GM18502 (cell line): ENCODE measurements at regions not wholly inside any gene's neighbourhood (a gene's known extent, or its start where the extent isn't known, plus 50 kb on each side); places are given as distances from the start of the nearest gene placed in this dataset.

Source experiments
- ATAC-seq: cut with Tn5 transposase; IDR thresholded peaks from one replicate; pipeline ENCODE4 v1.9.1; 2021; ENCODE audit warnings: mild to moderate bottlenecking; ENCODE audit not compliant: unreplicated experiment, poor library complexity

GRCh38 chr14:87084908-87085307, 908.1 kb downstream of the GALC start:
- no peak for ATAC-seq

GRCh38 chr14:87082917-87083316, 910.1 kb downstream of the GALC start:
- no peak for ATAC-seq

DNA sequence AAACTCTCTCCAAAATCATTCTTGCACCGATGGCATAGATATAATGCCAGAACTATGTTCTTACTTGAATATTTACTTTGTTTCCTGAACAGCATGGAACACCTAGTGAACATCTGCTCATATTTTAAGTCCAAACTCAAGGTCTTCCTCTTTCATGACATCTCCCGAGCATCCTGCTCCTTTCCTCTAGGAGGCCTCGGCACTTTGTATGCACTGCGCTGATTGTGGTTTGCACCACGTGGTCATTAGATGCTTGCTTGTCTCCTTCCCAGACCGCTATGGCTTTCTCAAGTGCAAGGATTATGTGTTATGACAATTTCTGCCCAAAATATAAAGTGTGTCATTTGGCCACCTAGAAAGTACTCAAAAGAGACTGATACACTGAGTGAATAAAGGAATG, 912.0 kb downstream of the GALC start:
- ATAC-seq: no peak

- no peak for ATAC-seq
These were observed 912.8 kb downstream of the GALC start for GRCh38 chr14:87080146-87080545.

DNA sequence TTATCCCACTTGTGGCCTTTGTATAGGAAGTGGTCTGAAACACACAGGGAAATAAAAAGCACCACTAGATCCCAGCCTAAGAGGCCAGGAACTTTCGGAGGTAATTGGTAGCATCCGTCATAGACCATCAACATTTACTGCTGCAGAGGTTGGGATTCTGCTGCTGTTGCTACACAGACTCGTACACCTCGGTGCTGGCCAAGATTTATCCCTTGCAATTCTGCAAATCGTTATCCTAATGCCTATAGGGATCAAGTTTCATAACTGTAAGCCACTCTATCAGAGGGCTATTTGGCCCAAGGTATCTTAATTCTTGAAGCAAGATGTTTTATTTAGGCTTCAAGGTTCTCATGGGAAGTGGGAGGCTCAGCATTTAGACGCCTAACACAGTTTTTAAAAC, 913.6 kb downstream of the GALC start:
- no peak for ATAC-seq

DNA sequence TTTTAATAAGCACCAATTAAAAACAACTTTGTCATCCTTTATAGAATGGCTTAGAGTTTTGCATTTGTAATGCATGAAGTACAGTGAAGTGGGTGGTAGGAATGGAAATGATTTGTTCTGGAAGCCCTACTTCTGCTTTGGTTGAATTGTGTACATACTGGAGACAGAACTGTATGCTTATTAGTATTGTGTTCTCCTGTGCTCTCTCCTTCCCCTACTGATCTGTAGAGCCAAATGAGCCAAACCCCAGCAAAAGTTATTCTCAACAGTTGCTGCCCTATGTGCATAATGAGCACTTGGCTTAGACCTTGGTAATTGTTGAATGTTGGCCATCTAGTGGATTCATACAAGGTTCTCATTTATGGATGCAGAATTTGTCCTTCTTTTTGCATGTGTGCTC, 916.1 kb downstream of the GALC start:
- no peak for ATAC-seq

- no peak for ATAC-seq
These were observed 916.8 kb downstream of the GALC start for GRCh38 chr14:87076146-87076545.

DNA sequence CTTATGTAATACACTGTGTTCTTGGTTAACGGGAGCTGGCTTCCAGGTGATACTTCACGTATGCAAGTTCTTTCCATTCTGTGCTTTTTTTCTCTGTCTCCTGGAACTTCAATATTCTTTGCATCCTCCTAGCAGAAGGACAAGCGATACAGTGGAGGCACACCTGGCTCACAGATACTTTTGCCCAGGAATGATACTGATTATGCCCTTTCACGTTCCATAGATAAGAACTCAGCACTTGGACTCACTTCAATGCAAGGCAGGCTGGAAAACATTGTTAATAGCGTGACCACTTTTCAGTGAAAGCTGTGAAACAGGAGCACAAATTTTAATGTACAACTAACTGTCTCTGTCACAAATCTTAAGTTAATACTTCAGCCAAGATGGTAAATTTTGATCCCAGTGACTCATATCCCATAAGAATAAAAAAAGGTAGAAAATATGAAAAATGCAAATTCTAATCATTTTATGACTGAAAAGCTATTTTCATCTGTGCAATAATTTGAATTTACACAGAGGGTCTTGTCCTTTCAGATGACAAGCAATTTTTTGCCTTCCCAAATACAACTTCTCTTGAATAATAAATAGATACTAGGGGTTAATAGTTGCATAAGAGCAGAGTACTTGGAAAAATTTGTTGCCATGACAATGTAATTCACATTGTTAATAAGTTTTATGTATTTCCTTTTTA, 919.0 kb downstream of the GALC start:
- no peak for ATAC-seq

GRCh38 chr14:87067591-87067990, 925.4 kb downstream of the GALC start:
- no peak for ATAC-seq

GRCh38 chr14:87067061-87067460, 925.9 kb downstream of the GALC start:
- ATAC-seq: no peak

- no peak for ATAC-seq
These were observed 926.7 kb downstream of the GALC start for GRCh38 chr14:87066221-87066817.

DNA sequence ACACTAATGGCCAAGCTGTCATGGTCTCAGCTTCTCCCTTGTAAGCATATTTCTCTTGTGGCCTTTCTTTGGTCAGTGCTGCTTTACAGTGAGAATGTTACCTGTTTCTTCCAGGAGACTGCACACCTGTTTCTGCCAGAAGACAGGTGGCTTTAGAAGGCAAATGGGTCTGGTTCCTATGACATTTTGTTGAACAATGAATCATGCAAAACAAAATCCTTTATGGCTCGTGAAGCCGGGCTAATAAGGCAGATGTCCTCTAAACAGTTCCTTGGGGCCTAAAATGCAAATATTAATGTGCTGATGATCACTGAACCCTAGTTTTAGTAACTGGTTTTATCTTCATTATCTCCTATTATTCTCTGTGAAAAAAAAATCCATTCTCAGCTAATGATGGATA, 927.6 kb downstream of the GALC start:
- no peak for ATAC-seq

- no peak for ATAC-seq
These were observed 929.8 kb downstream of the GALC start for GRCh38 chr14:87063181-87063580.

- ATAC-seq: no peak
These were observed 932.6 kb downstream of the GALC start for GRCh38 chr14:87060405-87060804.

DNA sequence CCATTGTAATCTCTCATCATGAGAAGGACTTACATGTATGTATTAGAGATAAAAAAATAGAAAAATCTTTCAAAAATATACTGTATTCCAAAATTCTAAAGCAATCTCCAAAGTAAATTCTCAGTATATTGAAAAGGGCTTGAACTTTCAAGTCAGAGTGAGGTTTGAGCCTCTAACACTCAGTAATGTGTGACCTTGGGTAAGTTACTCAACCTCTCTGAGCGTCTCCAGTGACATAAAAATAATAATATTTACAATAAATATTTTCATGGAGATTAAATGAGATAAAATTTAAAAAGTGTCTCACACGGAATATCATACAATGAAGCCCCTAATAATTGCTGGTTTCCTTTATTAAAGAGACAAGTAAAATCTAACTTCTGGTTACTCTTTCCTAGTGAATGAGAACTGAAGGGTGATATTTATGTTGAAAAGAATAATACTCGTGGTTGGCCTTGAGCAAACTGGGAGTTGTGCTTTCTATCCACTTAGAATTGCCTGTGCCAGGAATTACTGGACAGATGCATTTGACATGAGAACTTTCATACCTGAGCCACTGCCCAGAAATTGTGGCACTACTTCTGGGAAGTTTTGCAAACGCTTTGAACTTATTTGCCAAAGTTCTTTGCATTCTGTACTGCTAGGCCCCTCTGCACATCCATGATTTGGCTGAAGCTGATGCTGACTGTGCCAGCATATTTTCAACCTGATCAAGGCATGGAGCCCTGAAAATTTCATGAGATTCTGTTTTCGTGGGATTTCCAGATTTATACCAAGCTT, 933.7 kb downstream of the GALC start:
- ATAC-seq: no peak

DNA sequence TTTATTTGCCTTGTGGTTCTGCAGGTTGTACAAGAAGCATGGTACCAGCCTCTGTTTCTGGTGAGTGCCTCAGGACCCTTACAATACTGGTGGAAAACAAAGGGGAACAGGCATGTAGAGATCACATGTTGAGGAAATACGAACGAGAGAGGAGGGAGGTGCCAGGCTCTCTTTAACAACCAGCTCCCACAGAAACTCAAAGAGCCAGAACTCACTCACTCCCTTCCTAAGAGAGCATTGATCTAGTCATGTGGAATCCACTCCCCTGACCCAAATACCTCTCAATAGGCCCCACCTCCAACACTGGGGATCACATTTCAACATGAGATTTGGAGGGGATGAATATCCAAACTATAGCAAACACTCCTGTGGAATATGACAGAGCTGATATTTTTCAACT, 938.0 kb downstream of the GALC start:
- ATAC-seq: no peak

DNA sequence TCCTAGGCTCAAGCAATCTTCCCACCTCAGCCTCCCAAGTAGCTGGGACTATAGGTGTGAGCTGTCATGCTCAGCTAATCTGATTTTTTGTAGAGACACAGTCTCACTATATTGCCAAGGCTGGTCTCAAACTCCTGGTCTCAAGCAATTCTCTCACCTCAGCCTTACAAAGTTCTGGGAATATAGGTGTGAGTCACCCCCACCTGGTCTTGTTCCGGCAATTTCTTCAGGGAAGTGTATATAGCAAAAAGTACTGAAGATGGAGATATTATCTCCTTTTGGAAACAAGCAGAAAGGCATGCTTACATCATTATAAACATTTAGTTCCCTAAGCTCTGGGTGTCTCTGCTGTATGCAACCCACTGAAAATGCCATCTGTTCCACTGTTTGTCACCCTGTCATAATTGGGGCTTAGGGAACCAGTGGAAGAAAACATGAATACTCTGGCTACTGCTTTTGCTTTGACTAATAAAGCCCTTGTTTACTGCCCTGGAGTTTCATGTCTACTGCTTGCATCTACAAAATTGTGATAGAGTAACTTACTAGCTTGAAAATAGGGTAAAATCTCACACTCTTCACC, 940.2 kb downstream of the GALC start:
- no peak for ATAC-seq

DNA sequence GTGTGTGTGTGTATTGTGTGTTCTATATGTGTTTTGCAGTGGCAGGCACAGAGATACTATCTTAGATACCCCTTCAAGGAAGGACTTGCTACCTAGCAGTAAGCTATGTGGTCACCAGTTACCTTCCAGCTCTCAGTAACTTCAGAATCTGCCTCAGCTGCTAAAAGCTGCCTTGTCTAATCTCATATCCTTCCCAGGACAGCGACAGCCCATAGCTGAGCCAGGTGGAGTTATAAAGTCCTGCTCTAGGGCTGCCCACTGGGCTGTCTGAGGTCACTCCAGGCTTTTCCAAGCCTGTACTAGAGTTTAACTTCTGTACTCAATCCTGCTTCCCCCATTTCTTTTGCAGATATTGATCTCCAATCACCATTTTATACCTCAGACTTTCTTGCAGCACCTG, 942.6 kb downstream of the GALC start:
- no peak for ATAC-seq

DNA sequence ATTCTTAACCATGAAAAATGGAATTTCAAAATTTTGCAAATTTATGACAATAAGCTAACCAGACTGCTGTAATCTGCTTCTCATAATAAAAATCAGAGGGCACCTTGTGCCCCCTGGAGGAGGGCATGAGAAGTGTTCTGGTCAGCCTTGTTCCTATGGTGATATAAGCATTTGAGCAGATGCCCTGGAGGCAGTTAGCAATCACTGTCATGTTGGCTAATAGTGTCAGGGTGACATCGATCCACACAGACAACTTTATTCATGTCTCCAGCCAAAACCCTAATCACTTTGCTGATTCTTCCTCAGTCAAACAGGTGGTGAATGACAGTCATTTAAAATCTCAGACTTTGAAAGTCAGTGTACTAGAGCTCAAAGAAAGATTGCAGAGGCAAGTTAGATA, 943.0 kb downstream of the GALC start:
- no peak for ATAC-seq

DNA sequence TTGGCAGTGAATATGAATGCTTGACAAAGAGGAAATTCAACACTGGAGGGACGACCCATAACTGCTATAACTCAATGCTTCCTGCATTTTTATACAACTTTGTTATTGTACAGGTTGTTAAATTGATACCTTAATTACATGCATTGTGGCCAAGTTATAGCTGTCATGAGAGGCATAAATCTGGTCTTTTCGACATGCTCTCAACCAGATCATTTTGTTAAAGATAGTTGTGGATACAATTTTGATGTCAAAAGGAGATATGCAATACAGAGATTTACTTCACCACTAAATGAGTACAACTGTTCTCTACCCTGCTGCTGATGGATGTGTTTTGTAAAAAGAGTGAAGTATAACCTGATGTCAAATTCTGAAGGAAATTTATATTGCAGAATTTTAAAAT, 946.0 kb downstream of the GALC start:
- ATAC-seq: no peak

DNA sequence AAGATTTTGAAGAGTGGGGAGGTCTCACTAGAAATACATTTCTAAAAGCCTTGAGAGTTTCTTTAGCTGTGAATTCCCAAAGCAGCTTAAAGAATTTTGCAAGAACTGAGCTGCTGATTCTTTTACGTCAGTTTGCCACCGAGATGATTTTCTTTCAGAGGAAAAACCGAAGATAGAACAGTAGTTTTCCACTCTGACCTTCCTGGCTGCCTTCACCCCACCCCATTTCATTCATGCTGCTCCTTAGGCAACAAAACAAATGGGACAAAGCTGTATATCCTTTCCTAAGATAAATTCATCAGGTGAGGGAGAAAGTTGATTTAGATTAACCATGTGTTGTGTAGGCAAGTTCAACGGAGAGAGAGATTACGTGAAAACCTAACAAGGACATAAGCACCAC, 947.0 kb downstream of the GALC start:
- ATAC-seq: no peak
